ENCODE measurements at regions not wholly inside any gene's neighbourhood (a gene's known extent, or its start where the extent isn't known, plus 50 kb on each side); places are given as distances from the start of the nearest gene placed in this dataset.

DNA sequence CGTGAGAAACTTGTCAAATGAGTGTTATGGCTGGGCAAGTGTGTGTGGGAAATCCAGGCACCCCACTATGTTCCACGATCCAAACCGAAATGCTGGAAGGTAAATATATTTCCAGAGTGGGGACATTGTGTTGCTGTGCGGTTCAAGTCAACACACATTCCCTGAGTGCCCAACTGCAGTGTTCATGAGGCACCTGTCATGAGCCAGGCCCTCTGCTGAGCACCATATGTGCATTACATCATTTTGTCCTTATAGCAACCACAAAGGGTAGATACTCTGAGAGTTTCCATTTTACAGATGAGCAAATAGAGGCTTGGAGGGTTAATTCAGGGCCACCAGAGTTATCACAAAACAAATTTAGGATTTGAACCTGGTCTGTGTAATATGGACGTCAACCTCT is 59.9 kb upstream of the SOD1 start:
- in situ Hi-C loops (cut with MboI) (loop anchor here (25.0 kb wide), 1 partner anchor 1537 kb away; no protein-coding TSS in a partner anchor), intact Hi-C loops (cut with micrococcal nuclease; ENCODE audit: unreplicated experiment) (no loop called here)
- RAD21 ChIA-PET (ENCODE audit: unreplicated experiment) = no interaction called here
- H3K27me3 ChIP-seq (replicated peaks in 1 of 2; ENCODE audit: control insufficient read depth in 2 of 2, insufficient read depth in 2 of 2, low read length in 1 of 2) = no peaks in the 10 kb centered on the region
- peak; percentile 52 for ATAC-seq
- H2AFZ ChIP-seq (ENCODE audit: control insufficient read depth, low read depth, low read length) = no peak overlapping the region
- H3K4me1 ChIP-seq (ENCODE audit: control insufficient read depth, insufficient read depth, low read length) = no peaks in the 10 kb centered on the region
- FAIRE-seq = no peak
- POLR2A ChIA-PET = no interaction called here
- TF ChIP-seq HDAC2 (IDR thresholded peaks at IDR 0.05) = no peak
- no peak for TF ChIP-seq JUNB (IDR thresholded peaks at IDR 0.05)
- no peaks in the 10 kb centered on the region for H4K20me1 ChIP-seq (ENCODE audit: control insufficient read depth, insufficient read depth)
- H3K36me3 ChIP-seq (ENCODE audit: control insufficient read depth in 2 of 2, insufficient read depth in 2 of 2, low read length in 1 of 2) = no peaks in the 10 kb centered on the region
- no peak overlapping the region for H3K27ac ChIP-seq (ENCODE audit: control insufficient read depth, insufficient read depth)
- no TSS peak for BruUV-seq (replicated peaks)
- DNase-seq (ENCODE audit: low read depth, low spot score) = no peak
- SMC1A ChIA-PET (ENCODE audit: uncharacterized antibody, unreplicated experiment) = interaction anchor here (0.6 kb wide), 1 partner anchor 16 kb away, joined by 3 read pairs; no protein-coding TSS in a partner anchor
- CTCF ChIA-PET = interaction anchor here (0.9 kb wide), 1 partner anchor 501 kb away, joined by 4 read pairs; no protein-coding TSS in a partner anchor
- WGBS (ENCODE audit: insufficient coverage, insufficient replicate concordance, low lambda C conversion rate, missing lambda C conversion rate) = 37% methylated on average over 5 of the region's 5 CpGs
- no peaks in the 10 kb centered on the region for H3K9me3 ChIP-seq (replicated peaks; ENCODE audit: control insufficient read depth, insufficient read depth, low read length)
- no peak overlapping the region for H3K9ac ChIP-seq (ENCODE audit: control insufficient read depth, insufficient read depth, low read length)
- H3K79me2 ChIP-seq (ENCODE audit: control insufficient read depth, insufficient read depth, low read length) = no peaks in the 10 kb centered on the region
- no peak overlapping the region for H3K4me3 ChIP-seq
- H3K4me2 ChIP-seq (ENCODE audit: control insufficient read depth, insufficient read depth) = no peak overlapping the region

DNA sequence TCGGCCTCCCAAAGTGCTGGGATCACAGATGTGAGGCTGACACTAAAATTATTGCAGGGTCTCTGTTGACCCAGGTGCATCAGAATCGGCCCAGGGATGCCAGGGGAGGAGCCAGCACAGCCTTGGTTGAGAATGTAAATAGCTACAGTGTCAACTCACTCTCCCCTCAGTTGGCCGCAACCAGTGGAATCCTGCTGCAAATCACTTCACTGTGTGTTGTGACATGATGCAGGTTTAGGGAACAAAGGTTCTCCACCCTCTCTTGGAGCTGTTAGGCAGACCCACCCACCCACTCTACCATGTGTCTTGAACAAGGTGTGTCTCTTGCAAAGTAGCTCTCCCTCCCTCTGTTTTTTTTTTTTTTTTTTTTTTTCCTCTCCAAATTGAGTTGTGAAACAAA is 60.5 kb upstream of the SOD1 start:
- FAIRE-seq (no peak), DNase-seq (ENCODE audit: low read depth, low spot score) (no peak), ATAC-seq (no peak)
- BruUV-seq (replicated peaks) = no TSS peak
- H3K27ac ChIP-seq (ENCODE audit: control insufficient read depth, insufficient read depth) = no peak overlapping the region
- in situ Hi-C loops (cut with MboI) = loop anchor here (25.0 kb wide), 1 partner anchor 1537 kb away; no protein-coding TSS in a partner anchor
- H3K36me3 ChIP-seq (ENCODE audit: control insufficient read depth in 2 of 2, insufficient read depth in 2 of 2, low read length in 1 of 2) = no peaks in the 10 kb centered on the region
- no peak overlapping the region for H2AFZ ChIP-seq (ENCODE audit: control insufficient read depth, low read depth, low read length)
- no peak overlapping the region for H3K4me3 ChIP-seq
- no peaks in the 10 kb centered on the region for H3K4me1 ChIP-seq (ENCODE audit: control insufficient read depth, insufficient read depth, low read length)
- H3K79me2 ChIP-seq (ENCODE audit: control insufficient read depth, insufficient read depth, low read length) = no peaks in the 10 kb centered on the region
- ChIA-PET CTCF (interaction anchor here (0.9 to 1.2 kb wide), 2 partner anchors 491 to 500 kb away, joined by 4 to 7 read pairs; no protein-coding TSS in a partner anchor), SMC1A (ENCODE audit: uncharacterized antibody, unreplicated experiment) (interaction anchor here (0.6 kb wide), 1 partner anchor 15 kb away, joined by 3 read pairs; no protein-coding TSS in a partner anchor), POLR2A (interaction anchor here (0.6 kb wide), 2 partner anchors 498 to 534 kb away, joined by 4 to 5 read pairs; no protein-coding TSS in a partner anchor), RAD21 (ENCODE audit: unreplicated experiment) (no interaction called here)
- H3K4me2 ChIP-seq (ENCODE audit: control insufficient read depth, insufficient read depth) = no peak overlapping the region
- no peaks in the 10 kb centered on the region for H3K27me3 ChIP-seq (replicated peaks in 1 of 2; ENCODE audit: control insufficient read depth in 2 of 2, insufficient read depth in 2 of 2, low read length in 1 of 2)
- intact Hi-C loops (cut with micrococcal nuclease; ENCODE audit: unreplicated experiment) = no loop called here
- H4K20me1 ChIP-seq (ENCODE audit: control insufficient read depth, insufficient read depth) = no peaks in the 10 kb centered on the region
- H3K9me3 ChIP-seq (replicated peaks; ENCODE audit: control insufficient read depth, insufficient read depth, low read length) = no peaks in the 10 kb centered on the region
- no peak overlapping the region for H3K9ac ChIP-seq (ENCODE audit: control insufficient read depth, insufficient read depth, low read length)
- 18% methylated on average over 3 of the region's 3 CpGs for WGBS (ENCODE audit: insufficient coverage, insufficient replicate concordance, low lambda C conversion rate, missing lambda C conversion rate)
- TF ChIP-seq PAX8 (IDR thresholded peaks at IDR 0.05) (no peak), IRF4 (IDR thresholded peaks at IDR 0.05; ENCODE audit: low read depth, low read length) (no peak), MXI1 (IDR thresholded peaks at IDR 0.05; ENCODE audit: low read depth, low read length) (no peak), LARP7 (IDR thresholded peaks at IDR 0.05) (no peak), ESRRA (IDR thresholded peaks at IDR 0.05; ENCODE audit: low read length) (no peak), CBX5 (IDR thresholded peaks at IDR 0.05; ENCODE audit: low read depth) (no peak)
- TF ChIP-seq, protein P1, sequence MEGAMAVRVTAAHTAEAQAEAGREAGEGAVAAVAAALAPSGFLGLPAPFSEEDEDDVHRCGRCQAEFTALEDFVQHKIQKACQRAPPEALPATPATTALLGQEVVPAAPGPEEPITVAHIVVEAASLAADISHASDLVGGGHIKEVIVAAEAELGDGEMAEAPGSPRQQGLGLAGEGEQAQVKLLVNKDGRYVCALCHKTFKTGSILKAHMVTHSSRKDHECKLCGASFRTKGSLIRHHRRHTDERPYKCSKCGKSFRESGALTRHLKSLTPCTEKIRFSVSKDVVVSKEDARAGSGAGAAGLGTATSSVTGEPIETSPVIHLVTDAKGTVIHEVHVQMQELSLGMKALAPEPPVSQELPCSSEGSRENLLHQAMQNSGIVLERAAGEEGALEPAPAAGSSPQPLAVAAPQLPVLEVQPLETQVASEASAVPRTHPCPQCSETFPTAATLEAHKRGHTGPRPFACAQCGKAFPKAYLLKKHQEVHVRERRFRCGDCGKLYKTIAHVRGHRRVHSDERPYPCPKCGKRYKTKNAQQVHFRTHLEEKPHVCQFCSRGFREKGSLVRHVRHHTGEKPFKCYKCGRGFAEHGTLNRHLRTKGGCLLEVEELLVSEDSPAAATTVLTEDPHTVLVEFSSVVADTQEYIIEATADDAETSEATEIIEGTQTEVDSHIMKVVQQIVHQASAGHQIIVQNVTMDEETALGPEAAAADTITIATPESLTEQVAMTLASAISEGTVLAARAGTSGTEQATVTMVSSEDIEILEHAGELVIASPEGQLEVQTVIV (IDR thresholded peaks at IDR 0.05; ENCODE audit: borderline replicate concordance, partially characterized antibody) = no peak
- TF ChIP-seq, protein P2, sequence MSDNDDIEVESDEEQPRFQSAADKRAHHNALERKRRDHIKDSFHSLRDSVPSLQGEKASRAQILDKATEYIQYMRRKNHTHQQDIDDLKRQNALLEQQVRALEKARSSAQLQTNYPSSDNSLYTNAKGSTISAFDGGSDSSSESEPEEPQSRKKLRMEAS (IDR thresholded peaks at IDR 0.05; ENCODE audit: low read depth, low read length) = no peak
- TF ChIP-seq, protein P3, sequence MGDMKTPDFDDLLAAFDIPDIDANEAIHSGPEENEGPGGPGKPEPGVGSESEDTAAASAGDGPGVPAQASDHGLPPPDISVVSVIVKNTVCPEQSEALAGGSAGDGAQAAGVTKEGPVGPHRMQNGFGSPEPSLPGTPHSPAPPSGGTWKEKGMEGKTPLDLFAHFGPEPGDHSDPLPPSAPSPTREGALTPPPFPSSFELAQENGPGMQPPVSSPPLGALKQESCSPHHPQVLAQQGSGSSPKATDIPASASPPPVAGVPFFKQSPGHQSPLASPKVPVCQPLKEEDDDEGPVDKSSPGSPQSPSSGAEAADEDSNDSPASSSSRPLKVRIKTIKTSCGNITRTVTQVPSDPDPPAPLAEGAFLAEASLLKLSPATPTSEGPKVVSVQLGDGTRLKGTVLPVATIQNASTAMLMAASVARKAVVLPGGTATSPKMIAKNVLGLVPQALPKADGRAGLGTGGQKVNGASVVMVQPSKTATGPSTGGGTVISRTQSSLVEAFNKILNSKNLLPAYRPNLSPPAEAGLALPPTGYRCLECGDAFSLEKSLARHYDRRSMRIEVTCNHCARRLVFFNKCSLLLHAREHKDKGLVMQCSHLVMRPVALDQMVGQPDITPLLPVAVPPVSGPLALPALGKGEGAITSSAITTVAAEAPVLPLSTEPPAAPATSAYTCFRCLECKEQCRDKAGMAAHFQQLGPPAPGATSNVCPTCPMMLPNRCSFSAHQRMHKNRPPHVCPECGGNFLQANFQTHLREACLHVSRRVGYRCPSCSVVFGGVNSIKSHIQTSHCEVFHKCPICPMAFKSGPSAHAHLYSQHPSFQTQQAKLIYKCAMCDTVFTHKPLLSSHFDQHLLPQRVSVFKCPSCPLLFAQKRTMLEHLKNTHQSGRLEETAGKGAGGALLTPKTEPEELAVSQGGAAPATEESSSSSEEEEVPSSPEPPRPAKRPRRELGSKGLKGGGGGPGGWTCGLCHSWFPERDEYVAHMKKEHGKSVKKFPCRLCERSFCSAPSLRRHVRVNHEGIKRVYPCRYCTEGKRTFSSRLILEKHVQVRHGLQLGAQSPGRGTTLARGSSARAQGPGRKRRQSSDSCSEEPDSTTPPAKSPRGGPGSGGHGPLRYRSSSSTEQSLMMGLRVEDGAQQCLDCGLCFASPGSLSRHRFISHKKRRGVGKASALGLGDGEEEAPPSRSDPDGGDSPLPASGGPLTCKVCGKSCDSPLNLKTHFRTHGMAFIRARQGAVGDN (IDR thresholded peaks at IDR 0.05) = no peak
